PC-9 (cell line): ENCODE measurements at regions not wholly inside any gene's neighbourhood (a gene's known extent, or its start where the extent isn't known, plus 50 kb on each side); places are given as distances from the start of the nearest gene placed in this dataset.

Source experiments
- BruUV-seq: library from RNA; stranded (reverse); fragments of 400-500 nt; replicated peaks from 2 replicates; lab custom pipeline; 2021; lab: Mats Ljungman, UMichigan
- CTCF ChIA-PET: fragments of 300-600 bp; sonication (Branson Sonifier 250); formaldehyde crosslinking; loops from one replicate; lab custom pipeline; 2022; ENCODE audit warnings: antibody characterized with exemption; lab: Charles Lee
- POLR2A ChIA-PET: fragments of 300-600 bp; sonication (Branson Sonifier 250); formaldehyde crosslinking; loops from one replicate; lab custom pipeline; 2022; ENCODE audit warnings: antibody characterized with exemption; ENCODE audit not compliant: unreplicated experiment; lab: Charles Lee
- DNase-seq, 2 experiments: peaks; one replicate each; pipeline versions ENCODE4 v3.0.0 to v3.0.0-alpha.2; 2015 to 2022; ENCODE audit warnings: mixed read lengths in 1 of 2
- H2AFZ ChIP-seq: fragments of 200-600 bp; sonication (generic); 2 replicates; pipeline ENCODE4 v1.8.1; 2017; ENCODE audit warnings: antibody characterized with exemption
- H3F3A ChIP-seq: fragments of 200-600 bp; sonication (generic); 2 replicates; pipeline ENCODE4 v1.8.1; 2017; ENCODE audit warnings: antibody characterized with exemption, mild to moderate bottlenecking, low read depth; ENCODE audit not compliant: insufficient read depth
- H3K27ac ChIP-seq: fragments of 200-600 bp; sonication (generic); 2 replicates; pipeline ENCODE4 v1.6.1; 2016; ENCODE audit warnings: mixed run types
- H3K27me3 ChIP-seq: fragments of 200-600 bp; sonication (generic); 2 replicates; pipeline ENCODE4 v1.6.1; 2016; ENCODE audit warnings: low read depth, mixed run types; ENCODE audit not compliant: insufficient read depth
- H3K36me3 ChIP-seq: fragments of 200-600 bp; sonication (generic); 2 replicates; pipeline ENCODE4 v1.6.1; 2016; ENCODE audit warnings: low read depth, mixed run types
- H3K4me1 ChIP-seq: fragments of 200-600 bp; sonication (generic); replicated peaks from 2 replicates; pipeline ENCODE4 v1.6.1; 2016; ENCODE audit warnings: mixed run types; ENCODE audit not compliant: insufficient read depth
- H3K4me2 ChIP-seq: fragments of 200-600 bp; sonication (generic); 2 replicates; pipeline ENCODE4 v1.6.1; 2017; ENCODE audit warnings: mixed run types
- H3K4me3 ChIP-seq: fragments of 200-600 bp; sonication (generic); 2 replicates; pipeline ENCODE4 v1.6.1; 2016; ENCODE audit warnings: mixed run types
- H3K79me2 ChIP-seq: fragments of 200-600 bp; sonication (generic); 2 replicates; pipeline ENCODE4 v1.6.1; 2017; ENCODE audit warnings: low read depth, mixed run types
- H3K9me2 ChIP-seq: fragments of 200-600 bp; sonication (generic); 2 replicates; pipeline ENCODE4 v1.8.1; 2017; ENCODE audit warnings: mild to moderate bottlenecking; ENCODE audit not compliant: insufficient read depth
- H3K9me3 ChIP-seq: fragments of 200-600 bp; sonication (generic); 2 replicates; pipeline ENCODE4 v1.8.1; 2016; ENCODE audit warnings: low read depth; ENCODE audit not compliant: insufficient read depth
- H4K20me1 ChIP-seq: fragments of 200-600 bp; sonication (generic); 2 replicates; pipeline ENCODE4 v1.8.1; 2017; ENCODE audit not compliant: insufficient read depth
- CTCF ChIP-seq: fragments of 200-600 bp; sonication (generic); conservative IDR thresholded peaks from 2 replicates; pipeline ENCODE4 v1.6.1; 2017; ENCODE audit warnings: mixed run types, antibody characterized with exemption, mild to moderate bottlenecking, moderate library complexity
- EZH2 ChIP-seq: fragments of 200-600 bp; sonication (generic); IDR thresholded peaks from 2 replicates; pipeline ENCODE4 v1.8.0; 2017; ENCODE audit warnings: antibody characterized with exemption, low read depth
- intact Hi-C: fragments of 100-400 bp; cut with micrococcal nuclease; formaldehyde crosslinking; loops from one replicate; pipeline ENCODE4 v1.10.0; 2022; ENCODE audit not compliant: unreplicated experiment

- TF ChIP-seq CTCF: no peak
- no peak for TF ChIP-seq EZH2
- Histone ChIP-seq H2AFZ (no peak overlapping the region), H3F3A (no peaks in the 10 kb centered on the region), H3K4me1 (no peaks in the 10 kb centered on the region), H3K9me3 (no peaks in the 10 kb centered on the region), H3K4me3 (no peak overlapping the region), H3K9me2 (no peaks in the 10 kb centered on the region), H3K27ac (no peak overlapping the region), H3K79me2 (no peaks in the 10 kb centered on the region), H3K36me3 (no peaks in the 10 kb centered on the region), H3K27me3 (peaks cover 61% of the 10 kb centered on the region), H4K20me1 (no peaks in the 10 kb centered on the region), H3K4me2 (no peak overlapping the region)
- CTCF ChIA-PET: no interaction called here
- BruUV-seq: no TSS peak
- no peak for DNase-seq
- intact Hi-C loops: no loop called here
- POLR2A ChIA-PET: no interaction called here
Measured at GRCh38 chr19:31167690-31168089, 181.5 kb downstream of the TSHZ3 start.

GRCh38 chr19:31166206-31166605 lies 183.0 kb downstream of the TSHZ3 start:
- no peaks in the 10 kb centered on the region for H3K9me2 ChIP-seq
- no peaks in the 10 kb centered on the region for H3F3A ChIP-seq
- no peak for DNase-seq
- H3K4me3 ChIP-seq: no peak overlapping the region
- no peak for TF ChIP-seq CTCF
- no peak for TF ChIP-seq EZH2
- H3K27me3 ChIP-seq: peaks cover 70% of the 10 kb centered on the region
- no peaks in the 10 kb centered on the region for H3K36me3 ChIP-seq
- H3K27ac ChIP-seq: no peak overlapping the region
- H2AFZ ChIP-seq: no peak overlapping the region
- H4K20me1 ChIP-seq: no peaks in the 10 kb centered on the region
- CTCF ChIA-PET: no interaction called here
- no peaks in the 10 kb centered on the region for H3K4me1 ChIP-seq
- BruUV-seq: no TSS peak
- intact Hi-C loops: no loop called here
- no peak overlapping the region for H3K4me2 ChIP-seq
- no peaks in the 10 kb centered on the region for H3K9me3 ChIP-seq
- H3K79me2 ChIP-seq: no peaks in the 10 kb centered on the region
- POLR2A ChIA-PET: no interaction called here

GRCh38 chr19:31164791-31165251 lies 184.4 kb downstream of the TSHZ3 start:
- intact Hi-C loops: no loop called here
- Histone ChIP-seq H4K20me1 (no peaks in the 10 kb centered on the region), H3K36me3 (no peaks in the 10 kb centered on the region), H3K27me3 (peaks cover 71% of the 10 kb centered on the region), H3K4me3 (no peak overlapping the region), H3K79me2 (no peaks in the 10 kb centered on the region), H3K9me2 (no peaks in the 10 kb centered on the region), H2AFZ (no peak overlapping the region), H3K4me2 (no peak overlapping the region), H3K9me3 (no peaks in the 10 kb centered on the region), H3K4me1 (no peaks in the 10 kb centered on the region), H3K27ac (no peak overlapping the region), H3F3A (no peaks in the 10 kb centered on the region)
- POLR2A ChIA-PET: no interaction called here
- CTCF ChIA-PET: no interaction called here
- no peak for TF ChIP-seq EZH2
- TF ChIP-seq CTCF: no peak
- no peak for DNase-seq
- BruUV-seq: no TSS peak
